OCI-LY7 (cell line): ENCODE measurements at regions not wholly inside any gene's neighbourhood (a gene's known extent, or its start where the extent isn't known, plus 50 kb on each side); places are given as distances from the start of the nearest gene placed in this dataset.

Experiments used
- BruUV-seq: library from RNA; stranded (reverse); fragments of 400-500 nt; replicated peaks from 2 replicates; lab custom pipeline; 2021; lab: Mats Ljungman, UMichigan
- CTCF ChIA-PET: fragments of 300-600 bp; sonication (Branson Sonifier 250); formaldehyde crosslinking; loops from one replicate; lab custom pipeline; 2022; ENCODE audit warnings: antibody characterized with exemption; ENCODE audit not compliant: unreplicated experiment; lab: Charles Lee
- POLR2A ChIA-PET: fragments of 300-600 bp; sonication (Branson Sonifier 250); formaldehyde crosslinking; loops from one replicate; lab custom pipeline; 2022; ENCODE audit warnings: antibody characterized with exemption; lab: Charles Lee
- DNase-seq: peaks from one replicate; pipeline ENCODE4 v3.0.0-alpha.2; 2015; ENCODE audit warnings: low spot score
- H2AFZ ChIP-seq: fragments of 200-600 bp; sonication (generic), shearing (Covaris generic); 2 replicates; pipeline ENCODE4 v1.6.1; 2014; ENCODE audit warnings: mild to moderate bottlenecking, antibody characterized with exemption, low read length, moderate library complexity
- H3K27ac ChIP-seq: fragments of 200-600 bp; sonication (generic); 2 replicates; pipeline ENCODE4 v1.5.1; 2014; ENCODE audit warnings: mixed run types, low read depth, mild to moderate bottlenecking, moderate library complexity, low read length, inconsistent platforms; ENCODE audit not compliant: poor library complexity, severe bottlenecking
- H3K36me3 ChIP-seq: fragments of 200-600 bp; sonication (generic); 2 replicates; pipeline ENCODE4 v1.6.1; 2014; ENCODE audit warnings: mild to moderate bottlenecking, antibody characterized with exemption, low read length, moderate library complexity, mixed read lengths; ENCODE audit not compliant: insufficient read depth
- H3K4me1 ChIP-seq: fragments of 200-600 bp; sonication (generic); 2 replicates; pipeline ENCODE4 v1.5.1; 2014; ENCODE audit warnings: mild to moderate bottlenecking, low read length; ENCODE audit not compliant: insufficient read depth, poor library complexity, severe bottlenecking
- H3K4me2 ChIP-seq: fragments of 200-600 bp; sonication (generic); 2 replicates; pipeline ENCODE4 v1.6.1; 2014; ENCODE audit warnings: mild to moderate bottlenecking, low read length
- H3K4me3 ChIP-seq: fragments of 200-600 bp; sonication (generic); 2 replicates; pipeline ENCODE4 v1.5.1; 2014; ENCODE audit warnings: mild to moderate bottlenecking, low read depth, low read length; ENCODE audit not compliant: poor library complexity, severe bottlenecking
- H3K79me2 ChIP-seq: fragments of 200-600 bp; sonication (generic); 2 replicates; pipeline ENCODE4 v1.6.1; 2016; ENCODE audit warnings: low read depth, mild to moderate bottlenecking, low read length, moderate library complexity, mixed read lengths; ENCODE audit not compliant: insufficient read depth
- H3K9me2 ChIP-seq: fragments of 200-600 bp; sonication (generic); 2 replicates; pipeline ENCODE4 v1.6.1; 2016; ENCODE audit warnings: mild to moderate bottlenecking, low read length, mixed read lengths; ENCODE audit not compliant: insufficient read depth
- H3K9me3 ChIP-seq: fragments of 200-600 bp; sonication (generic); 2 replicates; pipeline ENCODE4 v1.6.1; 2014; ENCODE audit warnings: mild to moderate bottlenecking, mixed run types, low read length, mixed read lengths
- H4K20me1 ChIP-seq: fragments of 200-600 bp; sonication (generic); 2 replicates; pipeline ENCODE4 v1.6.1; 2014; ENCODE audit warnings: mild to moderate bottlenecking, antibody characterized with exemption, low read length, moderate library complexity, mixed read lengths; ENCODE audit not compliant: insufficient read depth
- CTCF ChIP-seq: fragments of 200-600 bp; sonication (generic); conservative IDR thresholded peaks from 2 replicates; pipeline ENCODE4 v1.5.1; 2014; ENCODE audit warnings: mild to moderate bottlenecking, antibody characterized with exemption, low read length, moderate library complexity, mixed read lengths
- EZH2phosphoT487 ChIP-seq: fragments of 200-600 bp; sonication (generic); IDR thresholded peaks from 2 replicates; pipeline ENCODE4 v1.6.1; 2018; ENCODE audit warnings: low read depth, borderline replicate concordance, mild to moderate bottlenecking, mixed run types, antibody characterized with exemption, low read length, moderate library complexity, mixed read lengths
- intact Hi-C: fragments of 100-400 bp; cut with micrococcal nuclease; formaldehyde crosslinking; loops from one replicate; pipeline ENCODE4 v1.10.0; 2022; ENCODE audit not compliant: unreplicated experiment

GRCh38 chr19:28026636-28027035 is 1186.3 kb downstream of the UQCRFS1 start:
- Histone ChIP-seq H3K4me3 (no peak overlapping the region), H4K20me1 (no peaks in the 10 kb centered on the region), H3K27ac (no peak overlapping the region), H2AFZ (no peak overlapping the region), H3K4me2 (no peak overlapping the region), H3K79me2 (no peaks in the 10 kb centered on the region), H3K9me2 (no peaks in the 10 kb centered on the region), H3K36me3 (no peaks in the 10 kb centered on the region), H3K9me3 (no peaks in the 10 kb centered on the region), H3K4me1 (no peaks in the 10 kb centered on the region)
- TF ChIP-seq CTCF (no peak), EZH2phosphoT487 (no peak)
- intact Hi-C loops = no loop called here
- BruUV-seq = no TSS peak
- no peak for DNase-seq
- ChIA-PET CTCF (no interaction called here), POLR2A (interaction anchor here (1.4 kb wide), 1 partner anchor 22 kb away, joined by 3 read pairs; no protein-coding TSS in a partner anchor)

- no peak overlapping the region for H3K27ac ChIP-seq
- no peak overlapping the region for H3K4me2 ChIP-seq
- H3K4me1 ChIP-seq = no peaks in the 10 kb centered on the region
- H3K9me2 ChIP-seq = no peaks in the 10 kb centered on the region
- no peak for DNase-seq
- no peak overlapping the region for H2AFZ ChIP-seq
- H3K79me2 ChIP-seq = no peaks in the 10 kb centered on the region
- BruUV-seq = no TSS peak
- H4K20me1 ChIP-seq = no peaks in the 10 kb centered on the region
- H3K9me3 ChIP-seq = no peaks in the 10 kb centered on the region
- ChIA-PET POLR2A (no interaction called here), CTCF (no interaction called here)
- no peaks in the 10 kb centered on the region for H3K36me3 ChIP-seq
- intact Hi-C loops = no loop called here
- no peak overlapping the region for H3K4me3 ChIP-seq
- TF ChIP-seq EZH2phosphoT487 = no peak
- no peak for TF ChIP-seq CTCF
Observed at GRCh38 chr19:28024920-28025319, 1188.0 kb downstream of the UQCRFS1 start.

- Histone ChIP-seq H3K79me2 (no peaks in the 10 kb centered on the region), H3K36me3 (no peaks in the 10 kb centered on the region), H4K20me1 (no peaks in the 10 kb centered on the region), H3K9me2 (no peaks in the 10 kb centered on the region), H3K4me1 (no peaks in the 10 kb centered on the region), H2AFZ (no peak overlapping the region), H3K4me2 (no peak overlapping the region), H3K27ac (no peak overlapping the region), H3K4me3 (no peak overlapping the region), H3K9me3 (no peaks in the 10 kb centered on the region)
- TF ChIP-seq EZH2phosphoT487 (no peak), CTCF (no peak)
- BruUV-seq = no TSS peak
- ChIA-PET POLR2A (no interaction called here), CTCF (no interaction called here)
- intact Hi-C loops = no loop called here
- DNase-seq = no peak
Observed at GRCh38 chr19:28023064-28023463, 1189.9 kb downstream of the UQCRFS1 start.
